SK-N-MC (cell line): ENCODE measurements at regions not wholly inside any gene's neighbourhood (a gene's known extent, or its start where the extent isn't known, plus 50 kb on each side); places are given as distances from the start of the nearest gene placed in this dataset.
"Not testable (repeated sequence)": the region's sequence is repeated elsewhere in the genome, so short reads cannot be mapped to it uniquely, and the experiment has no call there.

Experiments used
- DNase-seq: peaks from one replicate; pipeline ENCODE4 v3.0.0-alpha.2; 2011; ENCODE audit warnings: low read depth, low spot score
- H3K27ac ChIP-seq: fragments of 200-600 bp; sonication (generic); 2 replicates; pipeline ENCODE4 v1.5.1; 2016; ENCODE audit warnings: mixed run types
- H3K36me3 ChIP-seq: fragments of 200-600 bp; sonication (generic); 2 replicates; pipeline ENCODE4 v1.6.1; 2017; ENCODE audit warnings: antibody characterized with exemption, low read length, mixed read lengths; ENCODE audit not compliant: insufficient read depth
- H3K4me3 ChIP-seq: fragments of 200-600 bp; sonication (generic); 2 replicates; pipeline ENCODE4 v1.5.1; 2016
- H3K9ac ChIP-seq: fragments of 200-600 bp; sonication (generic); 2 replicates; pipeline ENCODE4 v1.8.0; 2017; ENCODE audit warnings: mixed run types, mixed read lengths; ENCODE audit not compliant: insufficient read length
- H3K9me3 ChIP-seq: fragments of 200-600 bp; sonication (generic); 2 replicates; pipeline ENCODE4 v1.6.1; 2017; ENCODE audit warnings: low read depth, mild to moderate bottlenecking, antibody characterized with exemption, low read length, moderate library complexity, mixed read lengths
- EZH2 ChIP-seq: fragments of 200-600 bp; sonication (generic); IDR thresholded peaks from one replicate; pipeline ENCODE4 v1.6.1; 2017; ENCODE audit warnings: antibody characterized with exemption
- FOXP2 ChIP-seq: optimal IDR thresholded peaks from 2 replicates; pipeline ENCODE3; 2011; ENCODE audit warnings: mild to moderate bottlenecking, moderate library complexity; ENCODE audit not compliant: insufficient read depth; ENCODE audit errors: extremely low read length, control extremely low read depth
- POLR2AphosphoS5 ChIP-seq: IDR thresholded peaks from 2 replicates; pipeline ENCODE4 v1.6.1; 2012; ENCODE audit warnings: mild to moderate bottlenecking, low read depth, low read length, borderline replicate concordance

- Histone ChIP-seq H3K27ac (no peak overlapping the region), H3K9me3 (no peaks in the 10 kb centered on the region), H3K9ac (no peak overlapping the region), H3K4me3 (no peak overlapping the region), H3K36me3 (no peaks in the 10 kb centered on the region)
- TF ChIP-seq FOXP2 (no peak), POLR2AphosphoS5 (no peak), EZH2 (no peak)
- no peak for DNase-seq
These were observed 920.1 kb upstream of the TMEFF2 start for GRCh38 chr2:193114827-193115226.

GRCh38 chr2:193112986-193113385 is 918.3 kb upstream of the TMEFF2 start:
- H3K9ac ChIP-seq: no peak overlapping the region
- no peak for TF ChIP-seq FOXP2
- no peak for TF ChIP-seq EZH2
- no peak for TF ChIP-seq POLR2AphosphoS5
- no peaks in the 10 kb centered on the region for H3K9me3 ChIP-seq
- H3K27ac ChIP-seq: no peak overlapping the region
- H3K4me3 ChIP-seq: no peak overlapping the region
- H3K36me3 ChIP-seq: no peaks in the 10 kb centered on the region
- DNase-seq: no peak

DNA sequence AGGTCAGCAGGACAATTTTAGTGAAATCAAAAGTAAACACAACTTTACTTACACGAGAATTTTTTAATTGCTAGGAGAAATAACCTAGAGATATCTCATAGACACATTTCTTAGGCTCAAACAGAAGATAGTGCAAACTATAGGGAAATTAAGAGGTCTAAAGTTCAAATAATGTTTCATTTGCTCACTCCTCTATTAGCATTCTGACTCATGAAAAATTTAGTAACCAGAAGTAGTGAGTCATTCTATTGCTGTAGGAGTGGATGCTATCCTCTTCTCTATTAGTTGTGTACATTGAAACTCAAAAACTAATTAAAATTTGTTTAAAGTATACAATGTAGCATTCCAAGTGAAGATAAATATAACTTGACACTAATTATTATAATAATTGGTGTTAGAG is 908.3 kb upstream of the TMEFF2 start:
- Histone ChIP-seq H3K9me3 (no peaks in the 10 kb centered on the region), H3K4me3 (no peak overlapping the region), H3K27ac (no peak overlapping the region), H3K36me3 (no peaks in the 10 kb centered on the region), H3K9ac (no peak overlapping the region)
- DNase-seq: no peak
- no peak for TF ChIP-seq POLR2AphosphoS5
- no peak for TF ChIP-seq FOXP2
- no peak for TF ChIP-seq EZH2

DNA sequence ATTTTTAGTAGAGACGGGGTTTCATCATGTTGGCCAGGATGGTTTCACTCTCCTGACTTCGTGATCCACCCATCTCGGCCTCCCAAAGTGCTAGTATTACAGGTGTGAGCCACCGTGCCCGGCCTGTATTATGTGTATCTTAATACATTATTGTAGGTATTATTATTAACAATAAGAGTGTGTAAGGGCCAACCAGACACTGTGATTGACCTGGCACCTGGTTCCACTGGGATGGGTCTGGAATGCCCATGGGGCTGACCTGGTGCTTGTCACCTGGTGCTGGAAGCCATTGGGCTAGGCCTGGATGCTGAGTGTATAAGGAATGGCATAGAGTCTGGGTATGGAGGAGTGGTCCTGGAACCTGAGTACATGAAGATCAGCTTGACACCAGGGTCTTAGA is 906.9 kb upstream of the TMEFF2 start:
- TF ChIP-seq EZH2 (no peak), POLR2AphosphoS5 (no peak), FOXP2 (no peak)
- Histone ChIP-seq H3K4me3 (no peak overlapping the region), H3K9ac (no peak overlapping the region), H3K9me3 (no peaks in the 10 kb centered on the region), H3K27ac (no peak overlapping the region), H3K36me3 (no peaks in the 10 kb centered on the region)
- no peak for DNase-seq

DNA sequence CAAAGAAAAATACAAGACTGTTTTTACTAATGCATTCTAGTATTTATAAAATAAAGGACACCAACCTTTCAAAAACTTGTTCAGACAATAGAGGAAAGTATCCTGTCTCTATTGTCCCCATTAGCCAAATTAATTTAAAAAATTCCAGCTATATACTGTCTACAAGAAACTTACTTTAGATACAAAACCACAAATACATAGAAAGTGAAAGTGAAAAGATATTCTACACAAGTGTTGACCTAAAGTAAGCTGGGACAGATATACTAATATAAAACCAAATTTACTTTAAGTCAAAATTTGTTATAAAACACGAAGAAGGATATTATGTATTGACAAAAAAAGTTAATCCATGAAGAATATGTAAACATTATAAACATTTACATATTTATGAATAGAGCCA is 893.3 kb upstream of the TMEFF2 start:
- H3K36me3 ChIP-seq: no peaks in the 10 kb centered on the region
- DNase-seq: no peak
- H3K9ac ChIP-seq: no peak overlapping the region
- no peak for TF ChIP-seq FOXP2
- TF ChIP-seq POLR2AphosphoS5: no peak
- no peak for TF ChIP-seq EZH2
- no peak overlapping the region for H3K27ac ChIP-seq
- no peak overlapping the region for H3K4me3 ChIP-seq
- no peaks in the 10 kb centered on the region for H3K9me3 ChIP-seq

DNA sequence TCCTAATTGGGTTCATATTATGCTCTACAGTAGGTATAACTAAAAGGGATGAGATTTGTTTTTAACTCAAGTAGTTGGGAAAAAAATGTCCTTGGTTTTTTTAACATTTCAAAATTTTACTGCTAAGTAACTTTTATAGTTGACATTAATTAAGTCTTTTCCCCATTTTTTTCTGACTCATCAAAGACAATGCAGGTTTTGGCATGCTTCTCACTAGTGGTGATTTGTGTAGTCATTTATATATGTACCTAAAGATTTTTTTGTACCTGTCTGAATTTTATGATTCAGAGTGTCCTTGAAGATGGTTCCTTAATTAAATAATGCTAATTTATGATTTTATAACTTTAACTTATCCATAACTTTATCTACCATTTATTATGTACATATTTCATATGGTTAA is 882.3 kb upstream of the TMEFF2 start:
- TF ChIP-seq EZH2 (no peak), POLR2AphosphoS5 (no peak), FOXP2 (no peak)
- Histone ChIP-seq H3K9ac (no peak overlapping the region), H3K36me3 (no peaks in the 10 kb centered on the region), H3K9me3 (no peaks in the 10 kb centered on the region), H3K27ac (no peak overlapping the region), H3K4me3 (no peak overlapping the region)
- DNase-seq: no peak

- H3K9ac ChIP-seq: no peak overlapping the region
- no peaks in the 10 kb centered on the region for H3K36me3 ChIP-seq
- DNase-seq: no peak
- H3K27ac ChIP-seq: no peak overlapping the region
- no peak overlapping the region for H3K4me3 ChIP-seq
- no peaks in the 10 kb centered on the region for H3K9me3 ChIP-seq
- no peak for TF ChIP-seq POLR2AphosphoS5
These were observed 880.2 kb upstream of the TMEFF2 start for GRCh38 chr2:193074933-193075332.

DNA sequence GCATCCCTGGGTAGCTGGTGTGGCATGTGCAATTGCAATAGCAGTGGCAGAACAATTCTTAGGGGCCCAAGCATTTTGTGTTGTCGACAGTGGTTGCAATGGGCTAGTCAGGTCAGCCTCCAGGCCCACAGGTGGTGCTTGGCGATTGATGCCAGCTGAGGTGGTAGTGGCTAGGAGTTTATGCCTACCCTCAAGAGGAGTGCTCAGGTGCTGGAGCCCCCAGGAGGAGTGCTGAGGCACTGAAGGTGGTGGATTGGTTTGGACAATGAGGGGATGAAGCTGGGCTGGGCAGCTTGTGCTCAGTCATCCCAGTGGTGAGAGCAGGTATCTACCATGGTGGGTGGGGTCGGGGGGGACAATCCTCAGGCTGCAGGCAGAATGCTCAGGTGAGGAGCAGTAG is 877.9 kb upstream of the TMEFF2 start:
- H3K36me3 ChIP-seq: no peaks in the 10 kb centered on the region
- H3K9me3 ChIP-seq: no peaks in the 10 kb centered on the region
- no peak overlapping the region for H3K27ac ChIP-seq
- H3K9ac ChIP-seq: no peak overlapping the region
- no peak overlapping the region for H3K4me3 ChIP-seq
- no peak for DNase-seq
- TF ChIP-seq POLR2AphosphoS5 (no peak), EZH2 (no peak), FOXP2 (no peak)

DNA sequence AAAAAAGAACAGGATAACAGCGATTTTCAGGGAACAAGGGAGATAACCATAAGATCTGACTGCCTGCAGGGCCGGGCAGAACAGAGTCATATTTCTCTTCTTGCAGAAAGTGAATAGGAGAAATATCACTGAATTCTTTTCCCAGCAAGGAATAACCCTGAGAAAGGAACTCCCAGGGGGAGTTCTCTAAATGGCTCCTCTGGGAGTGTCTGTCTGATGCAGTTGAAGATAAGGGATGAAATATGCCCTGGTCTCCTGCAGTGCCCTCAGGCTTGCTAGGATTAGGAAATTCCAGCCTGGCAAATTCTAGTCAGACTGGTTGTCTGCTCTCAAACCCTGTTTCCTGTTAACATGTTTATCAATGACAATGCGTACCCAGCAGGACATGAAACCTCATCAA is 830.8 kb upstream of the TMEFF2 start:
- H3K9ac ChIP-seq, H3K27ac ChIP-seq, DNase-seq, H3K36me3 ChIP-seq, H3K4me3 ChIP-seq, H3K9me3 ChIP-seq: not testable (repeated sequence)
